ENCODE measurements at regions not wholly inside any gene's neighbourhood (a gene's known extent, or its start where the extent isn't known, plus 50 kb on each side); places are given as distances from the start of the nearest gene placed in this dataset.

DNA sequence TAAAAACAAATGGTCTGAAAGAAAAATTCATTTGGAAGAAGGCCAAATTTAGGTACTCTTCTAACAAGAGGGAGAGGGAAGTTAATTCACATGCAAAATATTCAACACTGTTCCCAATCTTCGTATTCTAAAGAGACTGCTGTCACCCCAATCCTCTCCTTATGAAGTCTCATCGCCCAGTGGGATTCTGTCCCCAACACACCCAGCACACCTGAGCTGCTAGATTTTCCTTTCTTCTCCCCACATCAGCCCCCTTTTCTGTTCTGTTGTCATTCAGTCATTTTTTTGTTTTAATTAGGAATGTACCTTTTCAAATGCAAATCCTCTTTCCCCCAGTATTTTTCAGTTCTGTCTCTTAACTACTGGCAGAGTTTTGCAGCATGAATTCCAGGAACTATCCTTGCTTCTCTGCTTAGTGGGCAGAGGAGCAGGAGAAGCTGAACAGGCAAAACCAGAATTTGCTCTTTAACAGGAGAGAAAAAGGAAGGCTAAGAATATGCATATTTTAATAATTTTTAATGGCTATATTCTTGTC lies 366.9 kb downstream of the MAN2A1 start:
- H3K4me3 ChIP-seq, result no peak overlapping the region
- H3K4me1 ChIP-seq, result no peaks in the 10 kb centered on the region
- CTCF ChIA-PET, result no interaction called here
- TF ChIP-seq RAD21 (conservative IDR thresholded peaks at IDR 0.05 in 1 of 2, IDR thresholded peaks at IDR 0.05 in 1 of 2), result no peak
- no peak for TF ChIP-seq KDM1A (IDR thresholded peaks at IDR 0.05; ENCODE audit: low read depth)
- TF ChIP-seq NPAS2 (CRISPR knock-in tag; IDR thresholded peaks at IDR 0.05; ENCODE audit: borderline replicate concordance), result no peak
- no peak for TF ChIP-seq RFX5 (IDR thresholded peaks at IDR 0.05)
- TF ChIP-seq, protein P1, sequence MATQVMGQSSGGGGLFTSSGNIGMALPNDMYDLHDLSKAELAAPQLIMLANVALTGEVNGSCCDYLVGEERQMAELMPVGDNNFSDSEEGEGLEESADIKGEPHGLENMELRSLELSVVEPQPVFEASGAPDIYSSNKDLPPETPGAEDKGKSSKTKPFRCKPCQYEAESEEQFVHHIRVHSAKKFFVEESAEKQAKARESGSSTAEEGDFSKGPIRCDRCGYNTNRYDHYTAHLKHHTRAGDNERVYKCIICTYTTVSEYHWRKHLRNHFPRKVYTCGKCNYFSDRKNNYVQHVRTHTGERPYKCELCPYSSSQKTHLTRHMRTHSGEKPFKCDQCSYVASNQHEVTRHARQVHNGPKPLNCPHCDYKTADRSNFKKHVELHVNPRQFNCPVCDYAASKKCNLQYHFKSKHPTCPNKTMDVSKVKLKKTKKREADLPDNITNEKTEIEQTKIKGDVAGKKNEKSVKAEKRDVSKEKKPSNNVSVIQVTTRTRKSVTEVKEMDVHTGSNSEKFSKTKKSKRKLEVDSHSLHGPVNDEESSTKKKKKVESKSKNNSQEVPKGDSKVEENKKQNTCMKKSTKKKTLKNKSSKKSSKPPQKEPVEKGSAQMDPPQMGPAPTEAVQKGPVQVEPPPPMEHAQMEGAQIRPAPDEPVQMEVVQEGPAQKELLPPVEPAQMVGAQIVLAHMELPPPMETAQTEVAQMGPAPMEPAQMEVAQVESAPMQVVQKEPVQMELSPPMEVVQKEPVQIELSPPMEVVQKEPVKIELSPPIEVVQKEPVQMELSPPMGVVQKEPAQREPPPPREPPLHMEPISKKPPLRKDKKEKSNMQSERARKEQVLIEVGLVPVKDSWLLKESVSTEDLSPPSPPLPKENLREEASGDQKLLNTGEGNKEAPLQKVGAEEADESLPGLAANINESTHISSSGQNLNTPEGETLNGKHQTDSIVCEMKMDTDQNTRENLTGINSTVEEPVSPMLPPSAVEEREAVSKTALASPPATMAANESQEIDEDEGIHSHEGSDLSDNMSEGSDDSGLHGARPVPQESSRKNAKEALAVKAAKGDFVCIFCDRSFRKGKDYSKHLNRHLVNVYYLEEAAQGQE (IDR thresholded peaks at IDR 0.05), result no peak
- no peak for TF ChIP-seq GATA3 (IDR thresholded peaks at IDR 0.05; ENCODE audit: borderline replicate concordance)
- TF ChIP-seq RCOR1 (IDR thresholded peaks at IDR 0.05; ENCODE audit: low read depth, low read length), result no peak
- no peak for TF ChIP-seq RARB (CRISPR knock-in tag; IDR thresholded peaks at IDR 0.05)
- no peak for TF ChIP-seq EHMT2 (IDR thresholded peaks at IDR 0.05; ENCODE audit: low read depth)
- no peak for TF ChIP-seq MAFK (IDR thresholded peaks at IDR 0.05; ENCODE audit: partially characterized antibody)
- TF ChIP-seq MAX (IDR thresholded peaks at IDR 0.05), result no peak
- no peak for TF ChIP-seq CEBPB (IDR thresholded peaks at IDR 0.05)
- no peak for TF ChIP-seq CBX2 (IDR thresholded peaks at IDR 0.05; ENCODE audit: borderline replicate concordance, low read depth)
- TF ChIP-seq, protein P2, sequence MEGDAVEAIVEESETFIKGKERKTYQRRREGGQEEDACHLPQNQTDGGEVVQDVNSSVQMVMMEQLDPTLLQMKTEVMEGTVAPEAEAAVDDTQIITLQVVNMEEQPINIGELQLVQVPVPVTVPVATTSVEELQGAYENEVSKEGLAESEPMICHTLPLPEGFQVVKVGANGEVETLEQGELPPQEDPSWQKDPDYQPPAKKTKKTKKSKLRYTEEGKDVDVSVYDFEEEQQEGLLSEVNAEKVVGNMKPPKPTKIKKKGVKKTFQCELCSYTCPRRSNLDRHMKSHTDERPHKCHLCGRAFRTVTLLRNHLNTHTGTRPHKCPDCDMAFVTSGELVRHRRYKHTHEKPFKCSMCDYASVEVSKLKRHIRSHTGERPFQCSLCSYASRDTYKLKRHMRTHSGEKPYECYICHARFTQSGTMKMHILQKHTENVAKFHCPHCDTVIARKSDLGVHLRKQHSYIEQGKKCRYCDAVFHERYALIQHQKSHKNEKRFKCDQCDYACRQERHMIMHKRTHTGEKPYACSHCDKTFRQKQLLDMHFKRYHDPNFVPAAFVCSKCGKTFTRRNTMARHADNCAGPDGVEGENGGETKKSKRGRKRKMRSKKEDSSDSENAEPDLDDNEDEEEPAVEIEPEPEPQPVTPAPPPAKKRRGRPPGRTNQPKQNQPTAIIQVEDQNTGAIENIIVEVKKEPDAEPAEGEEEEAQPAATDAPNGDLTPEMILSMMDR (IDR thresholded peaks at IDR 0.05), result no peak
- TF ChIP-seq MYC (IDR thresholded peaks at IDR 0.05; ENCODE audit: borderline replicate concordance, low read length), result no peak
- TF ChIP-seq POLR2AphosphoS2 (conservative IDR thresholded peaks at IDR 0.05; ENCODE audit: low read length), result no peak
- H3K4me2 ChIP-seq, result no peak overlapping the region
- H3K27ac ChIP-seq, result no peak overlapping the region
- POLR2A ChIA-PET, result no interaction called here
- DNase-seq (ENCODE audit: low read depth in 1 of 2, low spot score in 1 of 2) (no peak), FAIRE-seq (no peak), ATAC-seq (no peak)
- WGBS (ENCODE audit: missing lambda C conversion rate), result 0% methylated on average over 2 of the region's 2 CpGs
- no peaks in the 10 kb centered on the region for H3K9me3 ChIP-seq

- Histone ChIP-seq H3K4me2 (no peak overlapping the region), H3K27ac (no peak overlapping the region), H3K4me1 (no peaks in the 10 kb centered on the region), H3K4me3 (no peak overlapping the region), H3K9me3 (no peaks in the 10 kb centered on the region)
- TF ChIP-seq ESRRA (IDR thresholded peaks at IDR 0.05; ENCODE audit: borderline replicate concordance, low read length) (no peak), NPAS2 (CRISPR knock-in tag; IDR thresholded peaks at IDR 0.05; ENCODE audit: borderline replicate concordance) (no peak), PHF8 (IDR thresholded peaks at IDR 0.05; ENCODE audit: borderline replicate concordance, low read depth) (no peak), FOSB (CRISPR knock-in tag; IDR thresholded peaks at IDR 0.05) (no peak), CBX2 (IDR thresholded peaks at IDR 0.05; ENCODE audit: borderline replicate concordance, low read depth) (no peak), ZNF302 (CRISPR knock-in tag; IDR thresholded peaks at IDR 0.05) (no peak), HOXB5 (CRISPR knock-in tag; IDR thresholded peaks at IDR 0.05) (no peak), MAZ (IDR thresholded peaks at IDR 0.05; ENCODE audit: borderline replicate concordance, low read depth, low read length) (no peak), SREBF2 (IDR thresholded peaks at IDR 0.05) (no peak), BCL3 (IDR thresholded peaks at IDR 0.05) (no peak), MAFK (IDR thresholded peaks at IDR 0.05; ENCODE audit: partially characterized antibody) (no peak), GATA3 (IDR thresholded peaks at IDR 0.05; ENCODE audit: borderline replicate concordance) (no peak), EP300 (IDR thresholded peaks at IDR 0.05) (no peak), JUN (IDR thresholded peaks at IDR 0.05) (no peak), ZC3H11A (IDR thresholded peaks at IDR 0.05) (no peak)
- WGBS (ENCODE audit: missing lambda C conversion rate), result 10% methylated on average over 4 of the region's 4 CpGs
- ChIA-PET CTCF (no interaction called here), POLR2A (no interaction called here)
- no peak for FAIRE-seq
- DNase-seq (ENCODE audit: low read depth in 1 of 2, low spot score in 1 of 2), result no peak
- no peak for ATAC-seq
Measured at GRCh38 chr5:110058175-110058574, 368.4 kb downstream of the MAN2A1 start.
